Liver (tissue), 8 donors: ENCODE measurements at regions not wholly inside any gene's neighbourhood (a gene's known extent, or its start where the extent isn't known, plus 50 kb on each side); places are given as distances from the start of the nearest gene placed in this dataset.

Experiments used
- DNase-seq: peaks from one replicate; pipeline ENCODE4 v3.0.0-alpha.2; 2017; ENCODE audit warnings: low spot score
- H3K27ac ChIP-seq, 2 donors: one replicate each; pipeline ENCODE4 v1.7.0; 2013; ENCODE audit warnings: inconsistent platforms in 2 of 2, low read length in 2 of 2, control low read depth in 1 of 2, low read depth in 1 of 2, mild to moderate bottlenecking in 1 of 2
- H3K27me3 ChIP-seq, 4 donors: one replicate each; pipeline versions ENCODE4 v1.6.1 to v1.7.0; 2013; ENCODE audit warnings: low read length in 3 of 4, inconsistent platforms in 1 of 4, mild to moderate bottlenecking in 1 of 4, moderate library complexity in 1 of 4; ENCODE audit not compliant: control insufficient read depth in 4 of 4, insufficient read depth in 4 of 4
- H3K36me3 ChIP-seq, 4 donors: one replicate each; pipeline versions ENCODE4 v1.6.1 to v1.7.0; 2013; ENCODE audit warnings: low read length in 3 of 4, mild to moderate bottlenecking in 3 of 4, low read depth in 1 of 4, moderate library complexity in 1 of 4; ENCODE audit not compliant: control insufficient read depth in 4 of 4, insufficient read depth in 3 of 4
- H3K4me1 ChIP-seq, 4 donors: one replicate each; pipeline versions ENCODE4 v1.6.1 to v1.7.0; 2013; ENCODE audit warnings: low read length in 3 of 4, mild to moderate bottlenecking in 3 of 4, moderate library complexity in 1 of 4; ENCODE audit not compliant: control insufficient read depth in 4 of 4, insufficient read depth in 4 of 4
- H3K4me3 ChIP-seq, 3 donors: one replicate each; pipeline versions ENCODE4 v1.6.1 to v1.7.0; 2013; ENCODE audit warnings: low read length in 3 of 3, control low read depth in 1 of 3, low read depth in 1 of 3, mild to moderate bottlenecking in 1 of 3
- H3K9ac ChIP-seq, 2 donors: one replicate each; pipeline ENCODE4 v1.7.0; 2013; ENCODE audit warnings: low read length in 2 of 2, mild to moderate bottlenecking in 2 of 2, moderate library complexity in 2 of 2, control low read depth in 1 of 2, low read depth in 1 of 2
- H3K9me3 ChIP-seq, 4 donors: one replicate each; pipeline versions ENCODE4 v1.6.1 to v1.7.0; 2013; ENCODE audit warnings: low read length in 3 of 4; ENCODE audit not compliant: control insufficient read depth in 4 of 4
- CTCF ChIP-seq: fragments of 150-350 bp; IDR thresholded peaks from 2 replicates; pipeline ENCODE4 v1.5.1; 2017; ENCODE audit warnings: improper control_type of control experiment, low read depth, low read length; ENCODE audit not compliant: missing input control
- EGR1 ChIP-seq, 2 donors: IDR thresholded peaks; 2 replicates each; pipeline ENCODE4 v1.6.1; 2016 to 2018; ENCODE audit warnings: antibody characterized with exemption in 2 of 2, low read depth in 2 of 2
- FOXA1 ChIP-seq: IDR thresholded peaks from 2 replicates; pipeline ENCODE4 v1.6.1; 2016; ENCODE audit warnings: antibody characterized with exemption
- GABPA ChIP-seq, 2 donors: IDR thresholded peaks in 1 of 2; conservative IDR thresholded peaks in 1 of 2; 2 replicates each; pipeline ENCODE4 v1.6.1; 2016; ENCODE audit warnings: antibody characterized with exemption in 2 of 2, mild to moderate bottlenecking in 1 of 2, moderate library complexity in 1 of 2
- HNF4A ChIP-seq, 2 donors: conservative IDR thresholded peaks; 2 replicates each; pipeline ENCODE4 v1.6.1; 2016; ENCODE audit warnings: antibody characterized with exemption in 2 of 2, mild to moderate bottlenecking in 2 of 2
- HNF4G ChIP-seq: IDR thresholded peaks from 2 replicates; pipeline ENCODE4 v1.6.1; 2016; ENCODE audit warnings: antibody characterized with exemption
- MAX ChIP-seq: IDR thresholded peaks from 2 replicates; pipeline ENCODE4 v1.6.1; 2016; ENCODE audit warnings: antibody characterized with exemption
- REST ChIP-seq: IDR thresholded peaks from 2 replicates; pipeline ENCODE4 v1.6.1; 2016; ENCODE audit warnings: antibody characterized with exemption, mild to moderate bottlenecking
- RXRA ChIP-seq, 2 donors: IDR thresholded peaks; 2 replicates each; pipeline ENCODE4 v1.6.1; 2017 to 2018; ENCODE audit warnings: antibody characterized with exemption in 2 of 2, mild to moderate bottlenecking in 1 of 2
- SP1 ChIP-seq: IDR thresholded peaks from 2 replicates; pipeline ENCODE4 v1.6.1; 2018; ENCODE audit warnings: antibody characterized with exemption, mild to moderate bottlenecking
- TAF1 ChIP-seq: conservative IDR thresholded peaks from 2 replicates; pipeline ENCODE4 v1.6.1; 2016; ENCODE audit warnings: antibody characterized with exemption, mild to moderate bottlenecking
- YY1 ChIP-seq: IDR thresholded peaks from 2 replicates; pipeline ENCODE4 v1.6.1; 2016; ENCODE audit warnings: antibody characterized with exemption, mild to moderate bottlenecking
- ZBTB33 ChIP-seq: IDR thresholded peaks from 2 replicates; pipeline ENCODE4 v1.6.1; 2016; ENCODE audit warnings: antibody characterized with exemption
- WGBS: extraction: QIAGEN DNeasy Blood & Tissue Kit; methylation state at CpG from one replicate; pipeline ENCODE4 v1.1.7; 2013; 5-methylcytosine and 5-hydroxymethylcytosine counted together
- donor health status: healthy.
- donor health status: healthy.
- donor health status: healthy.
- donor health status: healthy.
- donor health status: healthy.

GRCh38 chr9:26643826-26644225 is 248.8 kb downstream of the CAAP1 start:
- 85% methylated on average over 4 of the region's 4 CpGs for WGBS
- Histone ChIP-seq H3K4me1 (no peaks in the 10 kb centered on the region), H3K9ac (no peak overlapping the region)

GRCh38 chr9:26639761-26640160 is 252.8 kb downstream of the CAAP1 start:
- Histone ChIP-seq H3K9me3 (no peaks in the 10 kb centered on the region), H3K27ac (no peak overlapping the region), H3K36me3 (no peaks in the 10 kb centered on the region), H3K4me1 (no peaks in the 10 kb centered on the region), H3K9ac (no peak overlapping the region), H3K4me3 (no peak overlapping the region), H3K27me3 (no peaks in the 10 kb centered on the region)
- WGBS: 49% methylated on average over 1 of the region's 1 CpG
- DNase-seq: no peak
- no peak for TF ChIP-seq MAX
- no peak for TF ChIP-seq SP1
- TF ChIP-seq YY1: no peak
- TF ChIP-seq CTCF: no peak
- no peak for TF ChIP-seq FOXA1
- no peak for TF ChIP-seq HNF4G
- no peak for TF ChIP-seq HNF4A (conservative IDR thresholded peaks at IDR 0.05)
- TF ChIP-seq REST: no peak

More at GRCh38 chr9:26643826-26644225, 248.8 kb downstream of the CAAP1 start:
- Histone ChIP-seq H3K36me3 (no peaks in the 10 kb centered on the region), H3K4me3 (no peak overlapping the region), H3K27ac (no peak overlapping the region), H3K27me3 (no peaks in the 10 kb centered on the region), H3K9me3 (no peaks in the 10 kb centered on the region)
- DNase-seq: no peak
- TF ChIP-seq GABPA (IDR thresholded peaks at IDR 0.05 in 1 of 2, conservative IDR thresholded peaks at IDR 0.05 in 1 of 2): no peak

- no peak overlapping the region for H3K27ac ChIP-seq
- DNase-seq: no peak
- WGBS: 42% methylated on average over 4 of the region's 4 CpGs
- TF ChIP-seq EGR1 (IDR thresholded peaks at IDR 0.05; ENCODE audit: low read depth in 2 of 2): no peak
- TF ChIP-seq SP1: no peak
- TF ChIP-seq FOXA1: no peak
- TF ChIP-seq REST: no peak
- TF ChIP-seq YY1: no peak
- no peak for TF ChIP-seq CTCF
- no peak for TF ChIP-seq ZBTB33
- no peak for TF ChIP-seq RXRA (IDR thresholded peaks at IDR 0.05)
- TF ChIP-seq TAF1: no peak
Observed at GRCh38 chr9:26637101-26637500, 255.5 kb downstream of the CAAP1 start.

More at GRCh38 chr9:26637101-26637500, 255.5 kb downstream of the CAAP1 start:
- H3K27me3 ChIP-seq: no peaks in the 10 kb centered on the region
- no peaks in the 10 kb centered on the region for H3K4me1 ChIP-seq
- no peaks in the 10 kb centered on the region for H3K9me3 ChIP-seq
- H3K4me3 ChIP-seq: no peak overlapping the region
- H3K36me3 ChIP-seq: no peaks in the 10 kb centered on the region
- H3K9ac ChIP-seq: no peak overlapping the region
